ENCODE measurements at regions not wholly inside any gene's neighbourhood (a gene's known extent, or its start where the extent isn't known, plus 50 kb on each side); places are given as distances from the start of the nearest gene placed in this dataset.

- Histone ChIP-seq H3K9me3 (no peaks in the 10 kb centered on the region), H3K27me3 (no peaks in the 10 kb centered on the region), H3K4me1 (no peaks in the 10 kb centered on the region), H3K4me3 (no peak overlapping the region), H3K27ac (no peak overlapping the region), H3K36me3 (ENCODE audit: low read depth, missing control alignments) (no peaks in the 10 kb centered on the region)
- TF ChIP-seq POLR2A (IDR thresholded peaks at IDR 0.05) = no peak
- DNase-seq = no peak
- intact Hi-C loops (cut with DNase I; ENCODE audit: low total_unique reads) = no loop called here
- 70 to 80% methylated on average over 26 of the region's 26 CpGs for WGBS, 2 donors
These were observed 130.8 kb downstream of the DNAJB6 start for GRCh38 chr7:157467496-157468212.

- DNase-seq = no peak
- 78 to 84% methylated on average over 27 to 42 of the region's 42 CpGs for WGBS, 2 donors
- Histone ChIP-seq H3K4me3 (no peak overlapping the region), H3K4me1 (no peaks in the 10 kb centered on the region), H3K27ac (no peak overlapping the region), H3K9me3 (no peaks in the 10 kb centered on the region), H3K27me3 (no peaks in the 10 kb centered on the region), H3K36me3 (ENCODE audit: low read depth, missing control alignments) (no peaks in the 10 kb centered on the region)
- no peak for TF ChIP-seq CTCF (IDR thresholded peaks at IDR 0.05)
- TF ChIP-seq POLR2A (IDR thresholded peaks at IDR 0.05) = no peak
- intact Hi-C loops (cut with DNase I; ENCODE audit: low total_unique reads) = no loop called here
These were observed 131.7 kb downstream of the DNAJB6 start for GRCh38 chr7:157468221-157469111.

GRCh38 chr7:157469181-157470016 is 132.6 kb downstream of the DNAJB6 start:
- Histone ChIP-seq H3K27ac (no peak overlapping the region), H3K36me3 (ENCODE audit: low read depth, missing control alignments) (no peaks in the 10 kb centered on the region), H3K27me3 (no peaks in the 10 kb centered on the region), H3K4me3 (no peak overlapping the region), H3K4me1 (no peaks in the 10 kb centered on the region), H3K9me3 (no peaks in the 10 kb centered on the region)
- intact Hi-C loops (cut with DNase I; ENCODE audit: low total_unique reads) = no loop called here
- 91 to 97% methylated on average over 10 to 29 of the region's 33 CpGs for WGBS, 2 donors
- no peak for TF ChIP-seq POLR2A (IDR thresholded peaks at IDR 0.05)
- no peak for DNase-seq

DNA sequence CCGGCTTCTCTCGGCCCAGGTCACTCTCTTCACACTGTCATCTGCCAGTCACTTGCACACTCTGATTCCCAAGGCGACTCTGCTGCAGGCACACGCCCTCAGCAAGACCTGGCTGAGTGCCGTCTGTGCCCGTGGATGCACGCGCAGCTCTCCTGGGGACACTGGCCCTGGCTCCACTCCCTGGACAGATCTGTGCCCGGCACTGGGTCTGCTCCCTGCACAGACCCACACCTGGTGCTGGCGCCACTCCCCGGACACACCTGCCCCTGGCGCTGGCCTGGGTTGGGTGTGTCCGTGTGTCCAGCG is 133.2 kb downstream of the DNAJB6 start:
- no peak for TF ChIP-seq CTCF (IDR thresholded peaks at IDR 0.05)
- TF ChIP-seq POLR2A (IDR thresholded peaks at IDR 0.05) = no peak
- 93% methylated on average over 10 of the region's 14 CpGs; no CpG with 5 or more reads in 1 of the 2 donors for WGBS, 2 donors
- no peaks in the 10 kb centered on the region for H3K27me3 ChIP-seq
- H3K27ac ChIP-seq = no peak overlapping the region
- intact Hi-C loops (cut with DNase I; ENCODE audit: low total_unique reads) = no loop called here
- H3K9me3 ChIP-seq = no peaks in the 10 kb centered on the region
- H3K4me1 ChIP-seq = no peaks in the 10 kb centered on the region
- no peak overlapping the region for H3K4me3 ChIP-seq
- no peak for DNase-seq
- H3K36me3 ChIP-seq (ENCODE audit: low read depth, missing control alignments) = no peaks in the 10 kb centered on the region

- H3K4me1 ChIP-seq = no peaks in the 10 kb centered on the region
- H3K9me3 ChIP-seq = no peaks in the 10 kb centered on the region
- intact Hi-C loops (cut with DNase I; ENCODE audit: low total_unique reads) = no loop called here
- no peak for TF ChIP-seq CTCF (IDR thresholded peaks at IDR 0.05)
- TF ChIP-seq POLR2A (IDR thresholded peaks at IDR 0.05) = no peak
- no peak for DNase-seq
- H3K27ac ChIP-seq = no peak overlapping the region
- H3K4me3 ChIP-seq = no peak overlapping the region
- H3K36me3 ChIP-seq (ENCODE audit: low read depth, missing control alignments) = no peaks in the 10 kb centered on the region
- 88 to 92% methylated on average over 12 to 17 of the region's 17 CpGs for WGBS, 2 donors
- no peaks in the 10 kb centered on the region for H3K27me3 ChIP-seq
These were observed 133.9 kb downstream of the DNAJB6 start for GRCh38 chr7:157470701-157471131.

All from testis (tissue), 2 donors.